ENCODE measurements at regions not wholly inside any gene's neighbourhood (a gene's known extent, or its start where the extent isn't known, plus 50 kb on each side); places are given as distances from the start of the nearest gene placed in this dataset.
"Not testable (repeated sequence)": the region's sequence is repeated elsewhere in the genome, so short reads cannot be mapped to it uniquely, and the experiment has no call there.

- no peak for DNase-seq (ENCODE audit: low spot score)
Measured at GRCh38 chr11:27242591-27242990, 120.4 kb downstream of the CCDC34 start.

GRCh38 chr11:27241311-27242122 lies 121.5 kb downstream of the CCDC34 start:
- DNase-seq (ENCODE audit: low spot score), result no peak

DNA sequence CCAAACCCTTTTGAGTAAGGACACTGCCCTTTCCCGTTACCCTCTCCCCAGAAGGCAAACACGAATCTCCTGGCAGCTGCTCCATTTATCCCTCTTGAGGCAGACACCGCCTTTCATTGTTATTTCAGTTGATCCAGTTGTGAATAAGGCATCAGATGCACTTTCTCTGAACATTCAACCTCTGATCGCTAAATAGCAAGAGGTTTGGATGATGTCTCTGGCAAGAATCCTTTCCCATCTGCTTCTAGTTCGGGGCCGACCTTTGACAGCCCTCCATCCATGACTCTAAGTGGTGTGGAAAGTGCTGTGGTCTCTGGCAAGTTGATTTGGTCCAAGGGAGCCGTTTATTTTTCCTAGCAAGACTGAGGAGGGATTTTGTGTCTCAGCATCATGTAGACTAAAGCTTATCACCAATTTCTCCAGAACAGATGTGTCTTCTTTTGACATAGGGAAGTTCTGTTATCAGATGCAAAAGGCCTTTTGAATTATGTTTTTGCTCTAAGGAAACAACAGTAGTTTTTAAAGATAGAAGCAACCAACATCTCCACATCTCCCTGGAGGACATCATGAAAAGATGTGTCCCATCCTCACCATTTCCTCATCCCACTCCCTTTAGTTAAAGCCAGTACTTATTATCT lies 123.6 kb downstream of the CCDC34 start:
- no peak for DNase-seq (ENCODE audit: low spot score)

DNA sequence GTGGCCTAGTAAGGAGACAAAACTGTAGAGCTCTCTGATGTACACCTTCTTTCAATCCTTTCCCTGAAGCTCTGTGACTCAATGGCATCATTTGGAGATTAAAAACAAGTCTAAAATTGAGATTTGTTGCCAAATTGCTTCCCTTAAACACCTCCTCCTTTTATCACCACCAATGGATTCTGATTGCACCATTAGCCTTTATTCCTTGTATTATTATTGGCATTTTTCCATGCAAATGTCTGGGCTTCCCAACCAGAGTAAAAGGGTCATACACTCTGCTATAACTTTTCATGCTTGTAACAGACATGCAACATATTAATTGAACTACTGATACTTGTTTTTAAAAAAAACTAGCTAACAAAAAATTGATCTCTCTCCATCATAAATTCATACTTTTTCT lies 124.2 kb downstream of the CCDC34 start:
- DNase-seq (ENCODE audit: low spot score), result no peak

DNA sequence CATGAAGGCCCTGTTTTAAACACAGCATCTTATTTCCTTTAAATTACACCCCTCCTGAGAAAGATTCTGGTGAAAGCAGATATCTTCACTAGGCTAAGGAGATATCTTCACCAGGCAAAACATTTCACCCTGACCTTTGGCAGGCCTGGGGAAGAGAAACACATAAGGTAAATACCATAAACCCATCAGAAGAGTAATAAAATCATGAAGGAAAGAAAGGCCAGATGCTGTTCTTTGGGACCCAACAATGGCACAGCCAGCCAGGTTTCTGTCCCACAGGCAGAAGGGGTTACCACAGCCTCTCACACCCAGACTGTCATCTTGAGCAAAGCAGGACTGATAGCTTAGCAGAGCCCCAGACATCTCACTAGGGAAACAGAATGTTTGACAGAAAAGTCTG lies 125.4 kb downstream of the CCDC34 start:
- DNase-seq (ENCODE audit: low spot score), result no peak

GRCh38 chr11:27234961-27235360 lies 128.1 kb downstream of the CCDC34 start:
- DNase-seq (ENCODE audit: low spot score), result no peak

DNA sequence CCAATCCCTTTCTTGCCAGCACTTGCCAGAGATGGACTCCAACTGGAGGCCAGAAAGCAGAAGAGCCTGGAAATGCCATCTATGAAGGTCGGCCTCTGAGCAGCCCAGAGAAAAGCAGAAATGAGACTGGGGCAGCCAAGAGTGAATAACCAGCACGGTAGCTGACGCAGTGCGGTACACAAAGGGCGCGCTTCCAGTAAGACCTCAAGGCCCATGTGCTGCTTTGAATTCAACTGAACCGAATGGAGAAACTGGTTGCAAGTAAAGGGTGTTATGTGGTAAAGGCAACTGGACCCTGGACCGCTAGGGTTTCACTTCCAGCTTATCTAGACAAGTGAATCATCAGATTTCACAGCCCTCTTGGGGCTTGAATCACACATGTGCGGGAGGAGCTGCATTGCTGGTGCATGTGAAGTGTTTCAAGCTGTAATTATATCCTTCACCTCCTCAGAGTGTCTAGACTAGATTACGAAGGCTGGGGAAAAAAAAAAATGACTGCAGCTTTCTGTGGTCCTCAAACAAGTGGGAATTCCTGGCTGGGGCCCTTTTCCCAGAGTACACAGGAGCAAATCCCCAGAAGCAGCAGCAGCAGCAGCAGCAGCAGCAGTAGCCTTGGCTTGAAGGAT lies 128.9 kb downstream of the CCDC34 start:
- no peak for DNase-seq (ENCODE audit: low spot score)

DNA sequence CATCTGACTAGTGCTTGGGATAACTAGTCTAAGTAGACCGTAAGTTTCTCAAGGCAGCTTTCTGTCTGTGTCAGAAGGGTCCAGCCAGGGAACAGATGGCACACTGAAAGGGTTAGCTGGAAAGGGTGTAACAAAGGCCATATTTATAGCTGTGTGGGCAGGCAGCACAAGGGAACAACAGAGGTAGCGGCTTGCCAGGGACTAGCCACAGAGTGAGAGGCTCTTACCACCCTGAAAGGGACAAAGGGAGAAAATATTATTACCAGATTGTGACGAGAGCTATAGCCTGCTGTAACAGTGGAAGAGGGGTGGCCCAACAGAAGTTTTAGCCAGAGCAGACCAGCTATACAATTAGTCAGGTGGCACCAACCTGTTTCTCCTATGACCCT lies 129.4 kb downstream of the CCDC34 start:
- DNase-seq (ENCODE audit: low spot score), result no peak

DNA sequence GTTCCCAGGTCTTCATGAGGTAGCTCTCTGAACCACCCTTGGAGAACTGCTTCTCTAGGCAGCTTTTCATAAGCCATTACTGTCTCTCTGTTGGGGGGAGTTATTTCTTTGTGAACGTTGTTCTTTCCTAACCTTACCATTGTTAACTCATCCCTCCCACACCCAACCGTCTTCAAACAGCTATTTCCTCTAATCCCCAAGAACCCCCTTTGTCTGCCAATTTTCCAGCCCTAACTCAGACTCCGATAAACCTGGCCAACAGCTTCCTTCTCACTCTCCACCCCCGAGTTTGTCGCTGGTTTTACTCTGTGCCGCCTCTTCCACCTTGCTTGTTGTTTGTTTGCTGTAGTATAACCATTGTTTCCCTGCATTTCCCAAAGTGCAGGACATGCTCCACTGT lies 131.5 kb downstream of the CCDC34 start:
- DNase-seq (ENCODE audit: low spot score), result no peak

- DNase-seq (ENCODE audit: low spot score), result no peak
Measured at GRCh38 chr11:27230192-27230572, 132.8 kb downstream of the CCDC34 start.

DNA sequence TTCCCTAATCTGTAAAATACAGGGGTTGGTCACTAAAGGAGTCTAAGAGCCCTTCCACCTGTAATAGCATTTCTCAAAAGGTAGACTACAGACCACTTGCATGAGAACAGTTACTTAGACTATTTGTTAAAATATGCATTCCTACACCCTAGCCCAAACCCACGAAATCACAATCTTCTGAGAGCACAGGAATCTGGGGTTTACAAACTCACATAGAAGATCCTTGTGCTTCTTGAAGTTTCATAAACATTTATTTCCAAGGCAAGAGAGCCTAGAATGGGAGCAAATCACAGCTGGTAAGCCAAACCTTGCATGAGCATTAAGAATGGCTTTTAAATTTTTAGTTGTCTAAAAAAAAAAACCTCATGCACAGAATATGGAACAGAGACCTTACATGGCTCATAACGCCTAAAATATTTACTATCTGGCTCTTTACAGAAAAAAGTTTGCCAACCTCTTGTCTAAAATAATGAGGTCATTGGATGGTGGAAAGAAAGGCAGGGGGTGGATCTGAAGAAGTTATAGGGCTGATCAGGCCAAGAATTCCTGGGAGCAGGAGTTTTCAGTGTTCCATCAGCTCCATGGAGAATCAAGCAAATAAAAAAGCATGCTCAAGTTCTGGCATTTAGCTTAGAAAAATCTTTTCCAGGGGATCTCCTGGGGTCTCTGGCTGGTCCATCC lies 133.4 kb downstream of the CCDC34 start:
- no peak for DNase-seq (ENCODE audit: low spot score)

DNA sequence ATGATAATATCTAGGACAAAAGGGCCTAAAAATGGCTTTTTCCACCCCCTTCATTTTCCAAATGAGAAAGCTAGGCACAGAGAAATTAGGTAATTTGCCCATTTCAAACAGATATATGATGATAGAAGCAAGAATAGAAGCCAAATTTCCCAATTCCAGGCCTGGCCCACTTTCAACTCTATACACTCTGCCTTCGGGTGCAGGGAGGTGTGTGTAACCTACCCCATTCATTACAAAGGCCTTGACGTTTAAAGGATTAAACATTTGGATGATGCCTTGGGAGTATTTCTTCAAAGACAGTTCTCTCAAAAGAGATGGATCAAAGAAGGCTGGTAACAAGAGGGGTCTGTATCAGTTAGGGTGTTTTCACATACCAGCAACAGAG lies 134.1 kb downstream of the CCDC34 start:
- DNase-seq (ENCODE audit: low spot score), result no peak

DNA sequence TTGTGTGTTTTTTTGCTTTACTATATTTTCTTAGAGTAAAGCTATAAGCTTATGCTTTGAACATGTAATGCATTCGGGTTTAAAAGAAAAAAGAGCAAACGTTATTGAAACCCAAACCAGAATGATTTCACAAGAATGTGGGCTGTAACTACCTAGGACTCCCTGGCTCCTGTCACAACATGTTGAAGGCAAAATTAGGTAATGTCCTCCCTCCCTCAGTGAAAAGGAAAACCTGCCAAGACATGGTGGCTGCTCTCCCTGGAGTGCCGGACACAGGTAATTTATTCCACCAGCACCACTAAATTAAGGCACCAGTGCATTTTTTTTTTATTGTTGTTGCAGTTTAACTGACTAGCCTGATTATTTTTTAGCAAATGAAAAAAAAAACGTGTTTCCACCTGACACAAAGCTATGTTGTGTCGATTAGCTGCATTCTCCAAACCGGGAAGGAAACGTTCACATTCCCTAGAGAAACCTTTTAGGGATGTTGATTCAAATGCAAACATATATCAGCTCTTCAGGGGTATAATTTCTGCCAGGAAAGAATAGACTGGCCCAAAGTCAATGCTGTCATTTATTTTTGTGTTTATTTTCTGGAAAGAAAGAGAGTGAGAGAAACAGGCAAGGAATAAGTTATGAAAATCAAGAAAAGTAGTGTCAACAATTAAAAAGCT lies 134.6 kb downstream of the CCDC34 start:
- DNase-seq (ENCODE audit: low spot score), result no peak

DNA sequence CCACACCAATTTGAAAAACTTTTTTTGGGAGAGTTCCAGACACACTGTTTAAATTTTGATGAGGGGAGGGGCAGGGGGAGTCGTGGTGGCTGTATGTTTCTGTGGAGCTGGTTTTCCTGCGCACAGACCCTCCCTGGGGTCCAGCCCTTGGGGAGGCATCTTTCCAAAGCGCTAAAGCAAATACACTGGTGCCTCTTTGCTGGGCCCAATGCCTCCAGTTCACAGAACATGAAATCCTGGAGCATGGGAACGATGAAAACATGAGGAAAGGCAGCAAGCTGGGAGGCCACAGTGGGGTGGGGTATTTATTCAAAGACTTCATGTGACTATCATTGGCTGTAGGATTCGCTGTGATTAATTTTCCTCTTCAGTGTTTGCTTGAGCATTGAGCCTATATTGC lies 135.3 kb downstream of the CCDC34 start:
- DNase-seq (ENCODE audit: low spot score), result no peak

DNA sequence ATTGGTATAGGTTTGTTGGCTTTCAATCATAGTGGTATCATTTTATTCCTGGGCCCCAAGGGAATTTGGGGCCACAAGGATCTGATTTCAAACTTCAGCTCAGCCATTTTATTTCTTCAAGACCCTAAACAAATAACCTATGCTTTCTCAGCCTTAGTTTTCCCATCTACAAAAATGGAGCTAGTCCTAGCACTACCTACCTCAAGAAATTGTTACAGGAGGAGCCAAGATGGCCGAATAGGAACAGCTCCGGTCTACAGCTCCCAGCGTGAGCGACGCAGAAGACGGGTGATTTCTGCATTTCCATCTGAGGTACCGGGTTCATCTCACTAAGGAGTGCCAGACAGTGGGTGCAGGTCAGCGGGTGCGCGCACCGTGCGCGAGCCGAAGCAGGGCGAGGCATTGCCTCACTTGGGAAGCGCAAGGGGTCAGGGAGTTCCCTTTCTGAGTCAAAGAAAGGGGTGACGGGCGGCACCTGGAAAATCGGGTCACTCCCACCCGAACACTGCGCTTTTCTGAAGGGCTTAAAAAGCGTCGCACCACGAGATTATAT lies 143.5 kb downstream of the CCDC34 start:
- not testable (repeated sequence) for DNase-seq (ENCODE audit: low spot score)

DNA sequence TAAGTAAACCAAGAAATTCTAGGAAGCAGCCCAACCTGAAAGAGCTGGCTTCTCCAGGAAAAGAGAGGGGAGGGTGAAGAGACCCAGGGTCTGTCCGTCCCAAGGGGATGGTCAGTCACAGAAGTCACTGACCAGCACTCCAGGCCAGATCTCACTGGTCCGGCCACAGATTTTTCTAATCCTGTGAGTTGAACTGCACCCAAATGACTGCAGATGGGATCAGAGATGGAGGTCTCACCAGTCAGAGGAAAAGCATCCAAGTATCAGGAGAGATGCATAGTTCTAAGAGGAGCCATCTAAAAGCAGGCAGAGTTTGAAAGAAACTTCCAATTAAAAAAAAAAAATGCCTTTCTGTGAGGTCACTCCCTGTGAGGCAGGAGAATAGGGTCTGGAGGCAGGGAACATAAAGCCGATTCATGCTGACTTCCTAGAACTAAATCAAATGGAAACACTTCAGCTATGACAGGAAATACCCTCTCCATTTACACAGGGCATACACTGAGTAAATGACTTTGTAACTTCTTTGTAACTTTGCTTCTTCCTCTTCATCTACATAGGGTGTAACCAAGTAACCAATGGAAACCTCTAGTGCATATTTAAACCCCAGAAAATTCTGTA lies 144.5 kb downstream of the CCDC34 start:
- DNase-seq (ENCODE audit: low spot score), result no peak

- no peak for DNase-seq (ENCODE audit: low spot score)
Measured at GRCh38 chr11:27217948-27218420, 145.0 kb downstream of the CCDC34 start.

DNA sequence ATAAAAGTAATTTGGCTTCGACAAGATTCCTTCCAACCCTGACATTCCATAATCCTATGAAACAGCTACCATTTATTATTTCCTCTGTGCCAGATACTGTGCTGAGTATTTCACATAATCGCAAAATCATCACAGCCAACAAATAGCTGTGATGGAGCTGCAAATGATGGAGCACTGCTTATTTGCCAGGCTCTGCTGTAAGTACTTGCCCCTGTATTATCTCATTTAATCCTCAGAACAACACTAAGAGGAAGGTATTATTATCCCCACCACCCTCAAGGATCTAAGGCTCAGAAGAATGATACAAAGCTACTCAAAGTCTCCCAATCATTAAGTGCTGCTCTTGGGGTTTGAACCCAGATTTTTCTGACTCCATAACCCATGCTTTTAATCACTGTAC lies 145.5 kb downstream of the CCDC34 start:
- DNase-seq (ENCODE audit: low spot score), result no peak

GRCh38 chr11:27216270-27217149 lies 146.5 kb downstream of the CCDC34 start:
- no peak for DNase-seq (ENCODE audit: low spot score)

All from iPS-NIHi11 (cell line).